Head of caudate nucleus (tissue), 42 donors: ENCODE measurements at regions not wholly inside any gene's neighbourhood (a gene's known extent, or its start where the extent isn't known, plus 50 kb on each side); places are given as distances from the start of the nearest gene placed in this dataset.
"Not testable (repeated sequence)": the region's sequence is repeated elsewhere in the genome, so short reads cannot be mapped to it uniquely, and the experiment has no call there.

Experiments
- DNase-seq, 42 donors: peaks; one replicate each; pipeline versions ENCODE4 v3.0.0 to v3.0.0-alpha.2; 2020 to 2021; ENCODE audit warnings: mixed read lengths in 7 of 42
- intact Hi-C: fragments of 100-400 bp; cut with DNase I; formaldehyde crosslinking; loops from one replicate; pipeline ENCODE4 v1.15.0; 2022

GRCh38 chr11:3455666-3456065 is 76.7 kb upstream of the ZNF195 start:
- DNase-seq, intact Hi-C loops: not testable (repeated sequence)

DNA sequence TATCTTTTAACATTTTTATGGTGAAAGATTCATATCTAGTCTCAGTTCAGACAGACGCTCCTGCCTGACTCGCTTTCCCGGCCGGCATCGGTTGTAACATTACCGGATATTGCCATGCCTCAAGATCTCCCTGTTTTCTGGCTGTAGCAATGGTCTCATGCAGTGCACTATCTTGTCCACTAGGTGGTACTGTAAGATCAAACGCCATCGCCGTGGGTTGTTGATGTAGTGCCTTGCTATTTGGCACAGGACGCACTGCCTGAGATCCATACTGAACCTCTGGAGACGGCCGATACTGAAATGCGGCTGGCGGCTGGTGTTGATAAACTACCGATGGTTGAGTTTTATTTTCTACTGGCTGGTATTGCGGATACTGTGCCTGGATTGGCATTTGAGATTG is 75.9 kb upstream of the ZNF195 start:
- intact Hi-C loops = not testable (repeated sequence)
- DNase-seq = peak; percentile 11 to 83 (median 59)

GRCh38 chr11:3453596-3454256 is 74.8 kb upstream of the ZNF195 start:
- DNase-seq, intact Hi-C loops: not testable (repeated sequence)

- DNase-seq, intact Hi-C loops: not testable (repeated sequence)
Observed at GRCh38 chr11:3450822-3451221, 71.9 kb upstream of the ZNF195 start.

GRCh38 chr11:3445535-3445934 is 66.6 kb upstream of the ZNF195 start:
- intact Hi-C loops, DNase-seq: not testable (repeated sequence)

GRCh38 chr11:3444420-3444744 is 65.4 kb upstream of the ZNF195 start:
- DNase-seq, intact Hi-C loops: not testable (repeated sequence)

DNA sequence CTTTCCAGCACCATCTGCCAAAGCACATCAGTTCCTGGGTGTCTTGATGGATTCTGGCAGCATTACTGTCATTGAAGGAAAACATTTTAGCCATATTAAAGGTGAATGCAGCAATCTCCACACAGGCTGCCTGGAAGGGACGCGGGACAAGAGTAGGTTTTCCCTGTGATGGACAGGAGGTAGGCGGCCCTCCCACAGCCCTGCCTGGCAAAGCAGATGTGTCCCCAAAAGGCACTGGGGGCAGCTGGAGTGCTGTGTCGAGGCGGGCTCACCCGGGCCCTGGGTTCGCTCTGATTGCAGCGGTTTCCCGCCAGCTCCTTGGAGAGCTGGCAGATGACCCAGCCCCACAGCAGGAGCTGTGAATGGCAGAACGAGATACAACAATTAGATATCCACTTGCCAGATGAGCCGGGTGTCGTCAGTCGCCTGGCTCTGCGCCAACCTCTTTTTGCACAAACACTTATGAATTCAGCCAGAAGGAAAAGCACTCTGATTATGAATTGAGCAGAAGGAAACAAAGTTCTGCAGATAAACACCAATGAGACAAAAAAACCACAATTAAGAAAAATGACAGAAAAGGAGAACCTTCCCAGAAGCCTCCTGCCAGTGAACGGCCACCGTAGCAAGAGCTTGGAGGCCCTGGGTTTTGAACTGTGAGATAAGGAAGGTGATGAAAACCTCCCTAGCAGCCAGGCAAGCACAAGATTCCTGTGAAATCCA is 64.9 kb upstream of the ZNF195 start:
- peak in 11 of 42 donors; percentile 10 to 63 (median 30) for DNase-seq

DNA sequence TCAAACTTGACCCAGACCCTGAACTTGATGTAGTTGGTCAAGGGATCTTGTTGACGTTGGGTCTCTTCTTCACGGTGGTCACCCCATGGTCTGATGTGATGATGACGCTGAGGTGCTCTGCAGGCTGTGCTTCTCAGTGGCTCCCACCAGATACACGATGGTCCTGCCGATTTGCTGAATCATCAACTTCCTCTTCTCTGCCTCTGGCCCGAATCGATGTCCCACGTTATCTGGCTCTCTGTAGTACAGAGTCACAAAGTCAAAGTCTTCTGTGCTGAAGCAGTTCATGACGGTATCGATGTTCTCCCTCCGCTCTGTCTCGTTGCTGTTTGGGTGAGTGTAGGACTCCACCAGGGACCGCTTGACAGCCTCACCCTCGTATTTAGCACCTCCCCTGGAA is 58.5 kb upstream of the ZNF195 start:
- DNase-seq, intact Hi-C loops: not testable (repeated sequence)

More for the DNA sequence above, 64.9 kb upstream of the ZNF195 start:
- intact Hi-C loops = not testable (repeated sequence)

GRCh38 chr11:3434976-3435375 is 56.0 kb upstream of the ZNF195 start:
- DNase-seq = no peak
- intact Hi-C loops = no loop called here

DNA sequence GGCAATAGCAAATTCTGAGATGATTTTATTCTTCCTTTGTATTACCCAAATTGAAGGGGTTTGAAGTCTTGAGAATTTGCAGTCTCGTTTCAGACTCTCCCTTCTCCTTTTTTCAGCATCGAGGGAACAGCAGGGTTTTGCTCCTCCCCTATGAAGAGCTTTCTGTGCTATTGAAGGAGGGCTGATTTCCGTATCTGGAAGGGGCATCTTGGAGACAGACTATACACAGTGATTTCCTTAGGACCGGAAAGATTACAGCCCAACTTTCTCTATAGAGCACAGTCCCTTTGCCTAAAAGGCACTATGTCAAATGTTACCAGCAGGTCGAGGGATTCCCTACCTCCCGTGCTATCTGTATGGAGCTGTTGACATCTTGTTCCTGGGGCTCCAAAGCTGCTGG is 50.2 kb upstream of the ZNF195 start:
- DNase-seq, intact Hi-C loops: not testable (repeated sequence)
